ENCODE measurements at regions not wholly inside any gene's neighbourhood (a gene's known extent, or its start where the extent isn't known, plus 50 kb on each side); places are given as distances from the start of the nearest gene placed in this dataset.

DNA sequence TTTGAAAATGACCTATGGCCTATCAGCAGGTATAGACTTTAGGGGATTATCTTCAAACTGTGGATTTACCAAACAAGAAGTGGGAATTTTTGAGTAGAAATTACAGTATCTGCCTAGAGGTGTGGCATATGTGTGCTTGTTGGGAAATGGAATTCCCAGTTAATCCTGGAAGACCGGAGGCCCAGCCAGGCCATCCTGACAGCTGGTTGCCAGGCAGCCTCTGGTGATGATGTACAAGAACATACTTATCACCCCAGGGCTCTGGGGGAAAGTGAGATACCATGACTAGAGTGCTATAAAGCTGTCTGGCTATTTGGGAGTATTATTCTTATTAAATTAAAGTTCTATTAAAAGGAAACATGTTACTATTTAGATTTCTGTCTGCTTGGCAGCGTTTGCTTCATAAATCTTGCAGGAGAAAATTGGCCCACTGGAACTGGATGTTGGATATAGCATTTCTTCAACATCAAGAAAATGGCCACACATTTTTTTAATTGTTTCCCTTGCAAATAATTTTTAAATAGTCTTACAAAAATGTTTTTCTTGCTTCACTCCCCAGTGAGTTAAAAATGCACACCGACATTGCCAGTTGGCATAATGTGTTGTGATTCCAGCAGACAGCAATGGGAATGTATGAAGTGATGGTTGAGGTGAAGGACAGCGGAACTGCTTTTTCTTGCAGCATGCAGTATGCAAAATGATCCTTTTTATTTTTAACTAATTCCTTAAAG lies 187.8 kb downstream of the MYLK4 start:
- DNase-seq: no peak

- no peak for DNase-seq
These were observed 189.6 kb downstream of the MYLK4 start for GRCh38 chr6:2560917-2561698.

DNA sequence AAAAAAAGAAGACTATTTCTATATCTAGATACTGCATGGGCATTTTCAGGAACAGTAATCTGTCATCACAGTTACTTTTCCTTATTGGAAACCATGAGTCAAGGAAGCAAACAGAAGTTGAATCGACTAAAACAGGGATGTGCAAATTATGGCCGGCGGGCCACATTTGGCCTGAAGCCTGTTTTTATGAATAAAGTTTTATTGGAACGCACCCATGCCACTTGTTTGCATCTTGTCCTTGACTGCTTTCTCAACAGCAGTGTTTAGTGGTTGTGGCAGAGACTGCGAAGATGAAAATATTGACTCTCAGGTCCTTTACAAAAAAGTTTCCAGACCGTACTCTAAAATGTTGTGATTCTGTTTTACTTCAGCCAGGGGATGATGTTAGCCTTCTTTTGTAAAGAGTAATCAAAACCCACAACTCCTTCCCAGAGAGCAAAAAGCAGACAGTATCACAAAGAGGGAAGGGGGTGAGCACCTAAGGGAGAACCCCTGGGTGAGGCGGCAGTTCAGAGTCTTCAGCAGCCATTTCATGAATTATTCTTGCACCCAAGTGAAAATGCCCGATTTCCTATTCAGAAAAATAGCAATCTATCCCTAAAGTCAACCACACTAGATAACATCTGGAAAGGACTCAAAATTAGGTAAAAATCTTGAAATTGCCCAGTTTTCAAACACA lies 190.4 kb downstream of the MYLK4 start:
- no peak for DNase-seq

DNA sequence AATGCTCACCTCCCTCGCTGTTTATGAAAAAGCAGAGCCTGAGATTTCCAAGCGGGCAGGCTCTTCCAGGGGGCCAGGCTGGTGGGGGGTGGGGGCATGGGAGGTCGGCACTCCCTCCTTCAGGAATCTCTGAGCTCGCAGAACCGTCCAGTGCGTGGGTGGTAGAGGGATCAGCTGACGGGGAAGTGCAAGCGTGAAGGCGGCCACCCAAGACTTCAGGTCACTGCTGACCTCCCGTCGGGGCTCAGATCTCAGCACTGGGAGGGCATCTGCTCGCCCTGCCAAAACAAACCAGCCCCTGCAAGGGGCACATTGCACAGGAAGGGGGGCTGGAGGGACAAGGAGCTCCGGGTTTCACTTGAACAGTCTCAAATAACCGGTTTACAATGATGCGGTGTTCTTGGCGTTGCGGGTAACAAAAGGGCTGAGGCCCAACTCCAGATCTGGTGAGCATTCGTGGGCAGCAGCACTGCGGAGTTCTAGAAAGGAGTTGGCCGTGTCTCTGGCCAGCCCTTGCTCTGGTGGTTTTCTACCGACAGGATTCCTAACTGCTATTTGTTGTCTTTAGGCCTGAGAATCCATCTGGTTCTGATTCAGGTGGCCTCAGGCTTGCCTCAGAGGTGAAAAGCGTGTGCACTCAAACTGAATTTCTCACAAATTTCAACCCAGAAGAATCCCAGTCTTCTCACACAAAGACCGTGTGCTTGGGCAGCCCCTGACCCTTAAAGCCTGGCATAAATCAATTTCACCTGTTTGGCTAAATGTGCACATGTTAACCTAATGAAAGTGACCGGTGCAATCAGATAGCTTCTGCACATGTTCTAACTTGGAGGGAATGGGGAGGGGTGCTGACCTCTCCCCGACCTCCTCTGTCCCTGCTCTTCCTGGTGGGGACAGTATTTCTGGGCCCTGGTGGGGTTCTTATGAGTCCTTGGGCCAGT lies 191.6 kb downstream of the MYLK4 start:
- no peak for DNase-seq

- DNase-seq: no peak
These were observed 192.5 kb downstream of the MYLK4 start for GRCh38 chr6:2558098-2558680.

GRCh38 chr6:2557181-2557720 lies 193.5 kb downstream of the MYLK4 start:
- no peak for DNase-seq

- no peak for DNase-seq
These were observed 194.0 kb downstream of the MYLK4 start for GRCh38 chr6:2556761-2557160.

DNA sequence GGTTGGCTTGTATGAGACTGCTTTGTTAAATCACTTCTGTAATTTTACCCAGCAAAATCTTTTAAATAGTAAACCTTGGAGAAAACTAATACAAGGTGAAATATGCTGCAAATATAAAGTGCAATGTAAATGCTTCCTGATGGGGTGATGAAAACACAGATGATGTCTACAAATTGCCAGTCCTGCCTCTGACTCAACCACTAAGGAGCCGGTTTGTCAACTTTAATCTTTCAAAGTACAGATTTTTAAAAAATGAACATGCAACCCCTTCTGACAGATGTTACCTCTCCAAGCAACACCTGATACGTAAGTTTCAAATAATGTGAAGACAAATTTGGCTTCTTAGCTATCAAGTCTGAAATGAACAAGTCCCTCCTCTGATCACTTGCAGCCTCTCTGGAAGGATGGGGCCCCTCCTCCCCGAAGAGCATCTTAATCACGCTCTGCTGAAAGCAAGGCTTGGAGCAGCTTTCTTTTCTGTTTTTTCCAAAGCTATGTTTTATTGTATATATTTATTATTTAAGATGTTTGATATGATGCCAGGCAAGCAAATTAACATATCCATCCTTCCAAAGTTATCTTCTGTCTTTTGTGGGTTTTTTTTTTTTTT lies 196.0 kb downstream of the MYLK4 start:
- no peak for DNase-seq

GRCh38 chr6:2552526-2553154 lies 198.1 kb downstream of the MYLK4 start:
- no peak for DNase-seq

- DNase-seq: no peak
These were observed 199.0 kb downstream of the MYLK4 start for GRCh38 chr6:2551705-2552104.

GRCh38 chr6:2550247-2550646 lies 200.5 kb downstream of the MYLK4 start:
- no peak for DNase-seq

DNA sequence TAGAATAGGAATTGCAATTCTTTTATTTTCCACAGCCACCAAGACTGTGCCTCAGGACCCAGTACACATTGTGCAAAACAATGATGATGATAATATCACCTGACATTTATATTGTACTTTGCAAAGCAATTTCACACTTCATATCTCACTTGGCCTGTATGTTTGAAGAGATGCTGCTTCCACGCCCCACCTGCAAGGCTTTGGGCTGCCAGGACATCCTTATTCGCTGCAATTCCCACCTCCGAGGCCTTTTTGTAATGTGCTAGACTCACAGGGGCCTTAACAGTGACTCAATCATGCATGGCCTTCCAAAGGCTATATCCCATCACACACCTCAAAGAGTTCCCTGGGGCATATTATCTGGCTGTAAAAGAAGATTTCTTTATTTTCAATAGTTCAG lies 200.9 kb downstream of the MYLK4 start:
- DNase-seq: no peak

DNA sequence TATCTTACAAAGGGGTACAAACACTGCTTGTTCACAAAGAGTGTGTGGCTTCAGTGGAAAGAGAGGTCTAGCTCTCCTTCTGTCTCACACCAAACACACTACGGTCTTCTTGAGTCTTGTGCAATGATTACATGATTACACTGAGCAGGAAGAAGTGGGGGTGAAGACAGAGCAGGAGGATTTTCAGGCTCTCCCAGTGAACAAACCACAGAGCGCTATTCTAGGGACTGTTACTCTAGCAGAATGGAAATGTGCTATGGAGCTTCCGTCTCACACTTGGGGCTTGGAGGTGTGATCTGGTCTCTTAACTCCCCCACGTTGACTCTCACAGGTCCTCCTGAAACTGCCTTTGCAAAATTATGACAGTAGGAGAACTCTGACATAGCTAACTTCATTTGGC lies 203.4 kb downstream of the MYLK4 start:
- no peak for DNase-seq

GRCh38 chr6:2546901-2547300 lies 203.8 kb downstream of the MYLK4 start:
- DNase-seq: no peak

DNA sequence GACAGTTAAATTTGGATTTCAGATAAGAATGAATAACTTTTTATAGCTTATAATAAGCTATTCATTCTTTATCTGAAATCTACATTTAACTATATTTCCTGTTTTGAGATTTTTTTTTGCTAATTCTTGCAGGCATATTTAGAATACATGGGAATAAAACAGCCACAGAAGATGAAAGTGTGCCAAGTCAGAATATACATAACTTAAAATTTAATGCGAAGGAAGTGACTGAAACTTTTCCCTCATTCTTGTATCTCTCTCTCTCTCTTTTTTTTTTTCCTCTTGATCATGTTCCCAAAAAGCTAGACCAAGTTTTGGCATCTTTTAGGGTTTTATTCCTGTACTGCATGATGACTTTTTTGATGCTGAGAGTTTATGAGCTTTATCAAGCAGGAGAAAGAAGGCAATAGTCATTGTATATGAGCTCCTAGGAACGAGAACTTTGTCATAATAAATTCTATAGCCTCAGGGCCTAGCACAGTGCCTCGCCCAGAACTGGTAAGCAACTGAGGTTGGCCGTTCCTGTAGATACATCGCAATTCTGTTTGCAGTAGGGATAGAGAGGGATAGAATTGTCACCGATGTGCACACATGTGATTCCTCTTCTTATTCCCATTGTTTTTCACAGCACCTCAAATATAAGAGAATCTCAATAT lies 205.2 kb downstream of the MYLK4 start:
- DNase-seq: no peak

GRCh38 chr6:2543321-2543720 lies 207.4 kb downstream of the MYLK4 start:
- no peak for DNase-seq

- no peak for DNase-seq
These were observed 207.9 kb downstream of the MYLK4 start for GRCh38 chr6:2542858-2543218.

GRCh38 chr6:2542101-2542857 lies 208.4 kb downstream of the MYLK4 start:
- DNase-seq: no peak

DNA sequence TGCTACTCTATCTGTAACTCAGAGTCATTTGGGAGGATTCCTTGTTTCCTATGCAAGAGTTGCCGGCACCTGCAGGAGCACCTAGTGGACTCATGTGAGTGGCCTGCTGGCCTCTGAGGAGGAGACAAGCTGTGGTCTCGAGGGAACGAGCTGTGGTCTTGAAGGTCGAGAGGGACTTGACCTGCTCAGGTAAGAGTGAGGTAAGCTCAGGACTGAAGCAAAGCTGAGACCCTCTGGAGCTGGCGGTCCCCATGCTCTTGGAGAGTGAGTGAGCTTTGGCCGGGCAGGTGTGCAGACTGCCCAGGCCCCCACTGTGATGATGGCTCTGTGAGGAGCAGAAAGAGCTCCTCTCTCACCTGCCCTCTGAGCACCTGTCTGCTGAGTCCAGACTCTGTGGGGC lies 214.3 kb downstream of the MYLK4 start:
- DNase-seq: no peak

- DNase-seq: no peak
These were observed 215.2 kb downstream of the MYLK4 start for GRCh38 chr6:2535506-2535905.

All from left hindlimb (tissue), 1 donor.